ENCODE measurements at regions not wholly inside any gene's neighbourhood (a gene's known extent, or its start where the extent isn't known, plus 50 kb on each side); places are given as distances from the start of the nearest gene placed in this dataset.

DNA sequence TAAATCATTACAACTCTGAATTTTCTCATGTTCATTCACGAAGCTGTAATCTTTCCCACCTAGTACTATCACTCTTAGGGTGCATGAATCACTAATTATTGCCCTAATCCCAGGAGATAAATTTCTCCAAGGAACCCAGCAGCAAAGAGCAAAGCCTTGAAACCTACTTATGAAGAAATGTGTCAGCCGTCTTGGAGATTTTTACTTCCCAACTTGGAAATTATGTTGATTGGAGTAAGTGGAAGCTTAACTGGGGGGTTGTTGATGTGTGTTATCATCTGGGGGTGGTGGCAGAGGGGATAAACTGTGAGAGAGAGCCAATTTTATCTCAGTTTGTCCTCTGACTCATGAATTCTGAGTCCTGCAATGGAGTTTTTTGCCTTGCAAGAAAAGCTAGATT lies 440.5 kb upstream of the WWC1 start:
- no peak overlapping the region for H3K4me2 ChIP-seq (ENCODE audit: control insufficient read depth, extremely low read depth, insufficient read depth, low read depth, low read length)
- DNase-seq (ENCODE audit: low read depth, low spot score) (no peak), FAIRE-seq (no peak)
- peaks cover 12 to 21% of the 10 kb centered on the region in 2 experiments for H3K36me3 ChIP-seq (ENCODE audit: control insufficient read depth in 2 of 2, extremely low read depth in 1 of 2, insufficient read depth in 2 of 2, low read length in 2 of 2)
- no peak overlapping the region for H3K27ac ChIP-seq (ENCODE audit: control insufficient read depth, insufficient read depth, low read length)
- no peaks in the 10 kb centered on the region for H3K9me1 ChIP-seq (ENCODE audit: control insufficient read depth, extremely low read depth, insufficient read depth, low read length)
- H2AFZ ChIP-seq (ENCODE audit: control insufficient read depth, low read length): no peak overlapping the region
- no peaks in the 10 kb centered on the region for H3K27me3 ChIP-seq (ENCODE audit: control insufficient read depth, extremely low read depth, insufficient read depth, low read length)
- peaks cover 79% of the 10 kb centered on the region for H3K79me2 ChIP-seq (ENCODE audit: control insufficient read depth, insufficient read depth, low read length)
- no peak overlapping the region for H3K4me3 ChIP-seq (ENCODE audit: control insufficient read depth in 2 of 3, extremely low read depth in 1 of 3, insufficient read depth in 2 of 3, low read depth in 1 of 3, low read length in 3 of 3)
- no peak for TF ChIP-seq EZH2 (IDR thresholded peaks at IDR 0.05; ENCODE audit: low read length)
- TF ChIP-seq, protein P1, sequence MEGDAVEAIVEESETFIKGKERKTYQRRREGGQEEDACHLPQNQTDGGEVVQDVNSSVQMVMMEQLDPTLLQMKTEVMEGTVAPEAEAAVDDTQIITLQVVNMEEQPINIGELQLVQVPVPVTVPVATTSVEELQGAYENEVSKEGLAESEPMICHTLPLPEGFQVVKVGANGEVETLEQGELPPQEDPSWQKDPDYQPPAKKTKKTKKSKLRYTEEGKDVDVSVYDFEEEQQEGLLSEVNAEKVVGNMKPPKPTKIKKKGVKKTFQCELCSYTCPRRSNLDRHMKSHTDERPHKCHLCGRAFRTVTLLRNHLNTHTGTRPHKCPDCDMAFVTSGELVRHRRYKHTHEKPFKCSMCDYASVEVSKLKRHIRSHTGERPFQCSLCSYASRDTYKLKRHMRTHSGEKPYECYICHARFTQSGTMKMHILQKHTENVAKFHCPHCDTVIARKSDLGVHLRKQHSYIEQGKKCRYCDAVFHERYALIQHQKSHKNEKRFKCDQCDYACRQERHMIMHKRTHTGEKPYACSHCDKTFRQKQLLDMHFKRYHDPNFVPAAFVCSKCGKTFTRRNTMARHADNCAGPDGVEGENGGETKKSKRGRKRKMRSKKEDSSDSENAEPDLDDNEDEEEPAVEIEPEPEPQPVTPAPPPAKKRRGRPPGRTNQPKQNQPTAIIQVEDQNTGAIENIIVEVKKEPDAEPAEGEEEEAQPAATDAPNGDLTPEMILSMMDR (optimal IDR thresholded peaks at IDR 0.05 in 1 of 3, IDR thresholded peaks at IDR 0.05 in 1 of 3, conservative IDR thresholded peaks at IDR 0.05 in 1 of 3; ENCODE audit: extremely low read depth in 1 of 3, insufficient read depth in 2 of 3, low read length in 3 of 3): no peak
- H4K20me1 ChIP-seq (ENCODE audit: control insufficient read depth, extremely low read depth, insufficient read depth, low read length): no peaks in the 10 kb centered on the region
- no peak overlapping the region for H3K9ac ChIP-seq (ENCODE audit: control insufficient read depth, extremely low read depth, insufficient read depth, low read length)
- dilution Hi-C loops (cut with MboI; ENCODE audit: extremely low pct_ligation_motif_present, low sequenced_read_pairs): no loop called here
- no peaks in the 10 kb centered on the region for H3K9me3 ChIP-seq (ENCODE audit: control insufficient read depth, low read depth, low read length)
- H3K4me1 ChIP-seq (ENCODE audit: control insufficient read depth, extremely low read depth, insufficient read depth, low read length): no peaks in the 10 kb centered on the region

DNA sequence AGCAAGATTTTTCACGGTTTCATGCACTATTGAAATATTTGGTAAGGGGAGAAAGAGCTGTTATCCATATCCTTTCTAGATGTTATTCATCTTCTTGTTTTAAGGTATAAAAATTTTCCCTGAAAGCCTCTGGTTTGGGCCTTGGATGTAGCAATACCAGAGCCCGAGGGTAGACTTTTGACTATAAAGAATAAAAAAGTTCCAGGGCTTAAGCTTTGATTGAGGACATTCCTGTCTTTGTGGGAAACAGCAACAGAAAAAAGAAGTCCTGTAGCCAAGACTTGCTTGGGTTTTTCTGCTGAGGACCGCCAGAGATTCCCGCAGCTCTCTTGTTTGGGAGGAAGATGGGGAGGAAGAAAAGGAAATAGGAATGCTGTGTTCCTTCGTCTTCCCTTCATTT lies 440.0 kb upstream of the WWC1 start:
- dilution Hi-C loops (cut with MboI; ENCODE audit: extremely low pct_ligation_motif_present, low sequenced_read_pairs): no loop called here
- peaks cover 76% of the 10 kb centered on the region for H3K79me2 ChIP-seq (ENCODE audit: control insufficient read depth, insufficient read depth, low read length)
- H3K9me1 ChIP-seq (ENCODE audit: control insufficient read depth, extremely low read depth, insufficient read depth, low read length): no peaks in the 10 kb centered on the region
- peaks cover 14 to 18% of the 10 kb centered on the region in 2 experiments for H3K36me3 ChIP-seq (ENCODE audit: control insufficient read depth in 2 of 2, extremely low read depth in 1 of 2, insufficient read depth in 2 of 2, low read length in 2 of 2)
- no peak overlapping the region for H2AFZ ChIP-seq (ENCODE audit: control insufficient read depth, low read length)
- H3K4me3 ChIP-seq (ENCODE audit: control insufficient read depth in 2 of 3, extremely low read depth in 1 of 3, insufficient read depth in 2 of 3, low read depth in 1 of 3, low read length in 3 of 3): no peak overlapping the region
- no peak overlapping the region for H3K27ac ChIP-seq (ENCODE audit: control insufficient read depth, insufficient read depth, low read length)
- TF ChIP-seq, protein P1 (optimal IDR thresholded peaks at IDR 0.05 in 1 of 3, IDR thresholded peaks at IDR 0.05 in 1 of 3, conservative IDR thresholded peaks at IDR 0.05 in 1 of 3; ENCODE audit: extremely low read depth in 1 of 3, insufficient read depth in 2 of 3, low read length in 3 of 3): no peak
- TF ChIP-seq EZH2 (IDR thresholded peaks at IDR 0.05; ENCODE audit: low read length): no peak
- H3K9ac ChIP-seq (ENCODE audit: control insufficient read depth, extremely low read depth, insufficient read depth, low read length): no peak overlapping the region
- FAIRE-seq: no peak
- no peaks in the 10 kb centered on the region for H3K27me3 ChIP-seq (ENCODE audit: control insufficient read depth, extremely low read depth, insufficient read depth, low read length)
- H3K4me2 ChIP-seq (ENCODE audit: control insufficient read depth, extremely low read depth, insufficient read depth, low read depth, low read length): no peak overlapping the region
- no peak for DNase-seq (ENCODE audit: low read depth, low spot score)
- no peaks in the 10 kb centered on the region for H4K20me1 ChIP-seq (ENCODE audit: control insufficient read depth, extremely low read depth, insufficient read depth, low read length)
- no peaks in the 10 kb centered on the region for H3K4me1 ChIP-seq (ENCODE audit: control insufficient read depth, extremely low read depth, insufficient read depth, low read length)
- no peaks in the 10 kb centered on the region for H3K9me3 ChIP-seq (ENCODE audit: control insufficient read depth, low read depth, low read length)

Data from keratinocyte (primary cell).